ENCODE measurements at regions not wholly inside any gene's neighbourhood (a gene's known extent, or its start where the extent isn't known, plus 50 kb on each side); places are given as distances from the start of the nearest gene placed in this dataset.

DNA sequence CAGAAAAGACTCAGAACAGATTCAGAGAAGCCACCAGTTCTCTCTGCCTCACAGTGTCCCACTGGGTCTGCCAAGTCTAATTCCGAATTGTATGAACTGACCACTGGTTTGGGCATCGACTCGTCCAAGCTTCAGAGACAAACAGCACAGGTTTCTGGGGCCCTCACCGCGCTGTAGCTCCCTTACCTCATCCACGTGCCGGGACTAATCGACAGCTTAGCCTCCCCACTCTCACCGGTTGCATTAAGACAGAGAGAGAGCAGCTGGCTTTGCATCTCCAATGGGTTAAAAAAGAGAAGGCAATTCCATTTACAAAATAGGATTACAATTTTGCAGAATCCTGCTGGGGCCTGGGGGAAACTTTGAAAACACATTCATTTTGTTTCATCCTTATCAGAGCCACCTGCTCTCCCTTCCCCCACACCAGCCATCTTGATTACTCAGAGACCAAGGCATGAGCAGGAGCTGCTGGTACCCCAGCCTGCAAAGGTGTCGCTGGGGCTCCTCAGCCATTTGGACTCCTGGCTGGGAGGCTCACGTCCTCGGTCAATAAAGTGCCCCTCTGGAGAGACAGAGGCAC is 95.3 kb upstream of the RPL38 start:
- H3K27ac ChIP-seq (ENCODE audit: low read length in 2 of 2) = no peak overlapping the region

DNA sequence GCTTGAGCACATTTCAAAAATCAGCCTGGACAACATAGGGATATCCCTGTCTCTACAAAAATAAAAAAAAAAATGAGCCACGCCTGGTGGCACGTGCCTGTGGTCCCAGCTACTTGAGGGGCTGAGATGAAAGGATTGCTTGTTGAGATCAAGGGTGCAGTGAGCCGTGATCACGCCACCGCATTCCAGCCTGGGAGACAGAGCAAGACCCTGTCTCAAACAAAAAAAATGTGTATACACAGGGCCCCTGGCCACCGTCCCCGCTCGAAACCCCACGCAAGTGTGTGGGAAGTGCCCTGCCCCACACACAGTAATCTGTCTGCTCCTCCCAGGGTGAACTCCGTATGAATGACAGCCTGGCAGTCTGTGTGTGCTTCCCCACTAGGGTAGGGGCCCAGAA is 93.0 kb upstream of the RPL38 start:
- H3K36me3 ChIP-seq (replicated peaks in 1 of 2; ENCODE audit: control extremely low read depth in 1 of 2, control insufficient read depth in 1 of 2, extremely low read depth in 1 of 2, insufficient read depth in 2 of 2, low read length in 1 of 2) = no peaks in the 10 kb centered on the region
- H3K9me3 Mint-ChIP-seq (ENCODE audit: insufficient read depth) = no peaks in the 10 kb centered on the region

More for the DNA sequence above, 95.3 kb upstream of the RPL38 start:
- ChIA-PET CTCF (no interaction called here), POLR2A (no interaction called here)
- H3K36me3 ChIP-seq (replicated peaks in 1 of 2; ENCODE audit: control extremely low read depth in 1 of 2, control insufficient read depth in 1 of 2, extremely low read depth in 1 of 2, insufficient read depth in 2 of 2, low read length in 1 of 2) = no peaks in the 10 kb centered on the region
- TF ChIP-seq, protein P1, sequence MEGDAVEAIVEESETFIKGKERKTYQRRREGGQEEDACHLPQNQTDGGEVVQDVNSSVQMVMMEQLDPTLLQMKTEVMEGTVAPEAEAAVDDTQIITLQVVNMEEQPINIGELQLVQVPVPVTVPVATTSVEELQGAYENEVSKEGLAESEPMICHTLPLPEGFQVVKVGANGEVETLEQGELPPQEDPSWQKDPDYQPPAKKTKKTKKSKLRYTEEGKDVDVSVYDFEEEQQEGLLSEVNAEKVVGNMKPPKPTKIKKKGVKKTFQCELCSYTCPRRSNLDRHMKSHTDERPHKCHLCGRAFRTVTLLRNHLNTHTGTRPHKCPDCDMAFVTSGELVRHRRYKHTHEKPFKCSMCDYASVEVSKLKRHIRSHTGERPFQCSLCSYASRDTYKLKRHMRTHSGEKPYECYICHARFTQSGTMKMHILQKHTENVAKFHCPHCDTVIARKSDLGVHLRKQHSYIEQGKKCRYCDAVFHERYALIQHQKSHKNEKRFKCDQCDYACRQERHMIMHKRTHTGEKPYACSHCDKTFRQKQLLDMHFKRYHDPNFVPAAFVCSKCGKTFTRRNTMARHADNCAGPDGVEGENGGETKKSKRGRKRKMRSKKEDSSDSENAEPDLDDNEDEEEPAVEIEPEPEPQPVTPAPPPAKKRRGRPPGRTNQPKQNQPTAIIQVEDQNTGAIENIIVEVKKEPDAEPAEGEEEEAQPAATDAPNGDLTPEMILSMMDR (IDR thresholded peaks at IDR 0.05) = no peak
- no peak for TF ChIP-seq EZH2 (IDR thresholded peaks at IDR 0.05; ENCODE audit: borderline replicate concordance, insufficient read depth, low read depth, low read length, poor library complexity, severe bottlenecking)
- H3K9ac ChIP-seq (ENCODE audit: low read length) = no peak overlapping the region
- no peak overlapping the region for H2AFZ ChIP-seq (ENCODE audit: insufficient read depth, low read depth, low read length, poor library complexity, severe bottlenecking)
- DNase-seq = no peak
- no peaks in the 10 kb centered on the region for H3K27me3 ChIP-seq (replicated peaks in 1 of 4; ENCODE audit: control extremely low read depth in 1 of 4, control insufficient read depth in 3 of 4, insufficient read depth in 4 of 4, low read length in 3 of 4)
- no peak overlapping the region for H3K4me2 ChIP-seq (replicated peaks; ENCODE audit: low read depth, low read length, poor library complexity, severe bottlenecking)
- H3K79me2 ChIP-seq (ENCODE audit: control insufficient read depth, insufficient read depth, low read length) = no peaks in the 10 kb centered on the region
- no peak overlapping the region for H3K4me3 Mint-ChIP-seq
- H3K9me3 Mint-ChIP-seq (ENCODE audit: insufficient read depth) = no peaks in the 10 kb centered on the region
- peaks cover 0 to 11% (median 0%) of the 10 kb centered on the region in 3 donors for H3K9me3 ChIP-seq (ENCODE audit: control extremely low read depth in 1 of 3, control insufficient read depth in 2 of 3, insufficient read depth in 1 of 3, low read length in 2 of 3)
- no peak for ATAC-seq (ENCODE audit: low read depth)
- intact Hi-C loops (cut with micrococcal nuclease) = no loop called here
- H3K4me1 Mint-ChIP-seq = no peaks in the 10 kb centered on the region
- peaks cover 14% of the 10 kb centered on the region for H3K27me3 Mint-ChIP-seq
- H3K4me1 ChIP-seq (ENCODE audit: control insufficient read depth in 2 of 2, insufficient read depth in 2 of 2, low read length in 2 of 2) = no peaks in the 10 kb centered on the region
- H3K27ac Mint-ChIP-seq = no peak overlapping the region
- no peak overlapping the region for H3K4me3 ChIP-seq (ENCODE audit: control extremely low read depth in 1 of 5, extremely low read depth in 1 of 5, insufficient read depth in 1 of 5, low read depth in 2 of 5, low read length in 4 of 5)
- WGBS (ENCODE audit: insufficient coverage) = 78% methylated on average over 8 of the region's 12 CpGs
- no peaks in the 10 kb centered on the region for H4K20me1 ChIP-seq (ENCODE audit: control insufficient read depth, insufficient read depth, low read length, poor library complexity, severe bottlenecking)

More for the DNA sequence above, 93.0 kb upstream of the RPL38 start:
- no peaks in the 10 kb centered on the region for H3K27me3 ChIP-seq (replicated peaks in 1 of 4; ENCODE audit: control extremely low read depth in 1 of 4, control insufficient read depth in 3 of 4, insufficient read depth in 4 of 4, low read length in 3 of 4)
- no peak for TF ChIP-seq EZH2 (IDR thresholded peaks at IDR 0.05; ENCODE audit: borderline replicate concordance, insufficient read depth, low read depth, low read length, poor library complexity, severe bottlenecking)
- TF ChIP-seq, protein P1 (IDR thresholded peaks at IDR 0.05) = no peak
- no peaks in the 10 kb centered on the region for H3K79me2 ChIP-seq (ENCODE audit: control insufficient read depth, insufficient read depth, low read length)
- peaks cover 0 to 14% (median 0%) of the 10 kb centered on the region in 3 donors for H3K9me3 ChIP-seq (ENCODE audit: control extremely low read depth in 1 of 3, control insufficient read depth in 2 of 3, insufficient read depth in 1 of 3, low read length in 2 of 3)
- Mint-ChIP-seq H3K4me1 (no peaks in the 10 kb centered on the region), H3K4me3 (no peak overlapping the region), H3K27me3 (peaks cover 10% of the 10 kb centered on the region), H3K27ac (no peak overlapping the region)
- ATAC-seq (ENCODE audit: low read depth) (no peak), DNase-seq (no peak)
- POLR2A ChIA-PET = no interaction called here
- no peak overlapping the region for H2AFZ ChIP-seq (ENCODE audit: insufficient read depth, low read depth, low read length, poor library complexity, severe bottlenecking)
- H4K20me1 ChIP-seq (ENCODE audit: control insufficient read depth, insufficient read depth, low read length, poor library complexity, severe bottlenecking) = no peaks in the 10 kb centered on the region
- H3K4me1 ChIP-seq (ENCODE audit: control insufficient read depth in 2 of 2, insufficient read depth in 2 of 2, low read length in 2 of 2) = no peaks in the 10 kb centered on the region
- intact Hi-C loops (cut with micrococcal nuclease) = no loop called here
- CTCF ChIA-PET = no interaction called here
- H3K4me3 ChIP-seq (ENCODE audit: control extremely low read depth in 1 of 5, extremely low read depth in 1 of 5, insufficient read depth in 1 of 5, low read depth in 2 of 5, low read length in 4 of 5) = no peak overlapping the region
- no peak overlapping the region for H3K4me2 ChIP-seq (replicated peaks; ENCODE audit: low read depth, low read length, poor library complexity, severe bottlenecking)
- WGBS (ENCODE audit: insufficient coverage) = 82% methylated on average over 9 of the region's 10 CpGs
- no peak overlapping the region for H3K27ac ChIP-seq (ENCODE audit: low read length in 2 of 2)
- no peak overlapping the region for H3K9ac ChIP-seq (ENCODE audit: low read length)

All from B cell (primary cell).